Mucosa of descending colon (tissue), 3 donors: ENCODE measurements at regions not wholly inside any gene's neighbourhood (a gene's known extent, or its start where the extent isn't known, plus 50 kb on each side); places are given as distances from the start of the nearest gene placed in this dataset.

ENCODE experiments used
- ATAC-seq: fragments of 200-7000 bp; cut with Tn5 transposase; one replicate; pipeline ENCODE4 v1.9.1; 2020; ENCODE audit warnings: mild to moderate bottlenecking, moderate library complexity
- DNase-seq, 3 donors: peaks; one replicate each; pipeline ENCODE4 v3.0.0-alpha.2; 2020
- H3K36me3 ChIP-seq: fragments of 200-600 bp; one replicate; pipeline ENCODE4 v1.8.0; 2021; ENCODE audit warnings: low read depth, mild to moderate bottlenecking
- H3K4me1 ChIP-seq: fragments of 200-600 bp; one replicate; pipeline ENCODE4 v1.8.0; 2021; ENCODE audit warnings: low read depth, mild to moderate bottlenecking
- H3K4me3 ChIP-seq: fragments of 200-600 bp; one replicate; pipeline ENCODE4 v1.8.0; 2021; ENCODE audit warnings: mild to moderate bottlenecking
- H3K9me3 ChIP-seq: fragments of 200-600 bp; one replicate; pipeline ENCODE4 v1.8.0; 2021; ENCODE audit warnings: mild to moderate bottlenecking
- intact Hi-C, 2 donors: fragments of 100-400 bp; cut with DNase I in 1 of 2; cut with micrococcal nuclease in 1 of 2; formaldehyde crosslinking; loops; one replicate each; pipeline versions ENCODE4 v1.11.0 to v1.11.1; 2022; cut with DNase I, micrococcal nuclease
- TF ChIP-seq, protein P1 (sequence below): fragments of 200-600 bp; IDR thresholded peaks from one replicate; pipeline ENCODE4 v1.8.0; 2022; ENCODE audit warnings: antibody characterized with exemption, mild to moderate bottlenecking
- donor health status: DM: no; HTN: no; CAD: no; lungs with moderate emphysema.
- donor health status: DM: no; HTN: no; CAD: no.
- donor health status: DM: no; HTN: yes; CAD: no.

DNA sequence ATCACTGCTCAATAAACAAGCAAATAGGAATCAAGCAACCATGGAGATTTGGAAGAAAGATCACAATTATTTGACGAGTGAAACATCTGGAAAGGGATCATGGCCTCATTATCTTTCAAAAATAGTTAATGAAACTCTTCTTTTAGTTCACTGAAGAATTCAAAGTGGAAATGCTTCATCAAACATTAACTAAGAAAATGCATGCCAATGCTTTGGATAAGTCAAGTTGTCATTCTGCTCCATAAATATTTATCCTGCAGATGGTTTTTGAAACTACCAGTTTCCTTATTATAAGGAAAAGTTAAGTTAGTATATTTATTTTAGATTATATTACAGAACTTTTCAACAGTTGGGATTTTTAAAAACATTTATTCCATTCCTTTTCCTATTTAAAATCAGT is 206.5 kb upstream of the ADGRL2 start:
- Histone ChIP-seq H3K4me1 (no peaks in the 10 kb centered on the region), H3K36me3 (no peaks in the 10 kb centered on the region), H3K4me3 (no peak overlapping the region), H3K9me3 (no peaks in the 10 kb centered on the region)
- no peak for DNase-seq
- intact Hi-C loops = no loop called here
- ATAC-seq = no peak
- TF ChIP-seq, protein P1, sequence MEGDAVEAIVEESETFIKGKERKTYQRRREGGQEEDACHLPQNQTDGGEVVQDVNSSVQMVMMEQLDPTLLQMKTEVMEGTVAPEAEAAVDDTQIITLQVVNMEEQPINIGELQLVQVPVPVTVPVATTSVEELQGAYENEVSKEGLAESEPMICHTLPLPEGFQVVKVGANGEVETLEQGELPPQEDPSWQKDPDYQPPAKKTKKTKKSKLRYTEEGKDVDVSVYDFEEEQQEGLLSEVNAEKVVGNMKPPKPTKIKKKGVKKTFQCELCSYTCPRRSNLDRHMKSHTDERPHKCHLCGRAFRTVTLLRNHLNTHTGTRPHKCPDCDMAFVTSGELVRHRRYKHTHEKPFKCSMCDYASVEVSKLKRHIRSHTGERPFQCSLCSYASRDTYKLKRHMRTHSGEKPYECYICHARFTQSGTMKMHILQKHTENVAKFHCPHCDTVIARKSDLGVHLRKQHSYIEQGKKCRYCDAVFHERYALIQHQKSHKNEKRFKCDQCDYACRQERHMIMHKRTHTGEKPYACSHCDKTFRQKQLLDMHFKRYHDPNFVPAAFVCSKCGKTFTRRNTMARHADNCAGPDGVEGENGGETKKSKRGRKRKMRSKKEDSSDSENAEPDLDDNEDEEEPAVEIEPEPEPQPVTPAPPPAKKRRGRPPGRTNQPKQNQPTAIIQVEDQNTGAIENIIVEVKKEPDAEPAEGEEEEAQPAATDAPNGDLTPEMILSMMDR = no peak

DNA sequence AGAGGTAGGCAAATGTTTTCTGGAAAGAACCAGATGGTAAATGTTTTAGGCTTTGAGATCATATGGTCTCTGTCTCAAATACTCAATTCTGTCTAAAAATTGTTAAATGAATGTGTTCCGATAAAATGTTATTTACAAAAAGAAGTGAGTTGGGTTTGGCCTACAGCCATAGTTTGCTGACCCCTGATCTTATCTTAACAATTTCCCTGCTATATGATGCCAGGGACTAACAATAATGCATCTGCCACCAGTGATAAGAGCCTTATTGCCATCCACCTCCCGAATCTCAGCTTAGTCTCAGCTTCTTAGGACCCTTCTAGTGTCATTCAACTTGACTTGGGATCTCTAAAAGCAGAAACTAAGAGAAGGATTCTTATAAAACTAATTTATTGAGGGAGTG is 208.5 kb upstream of the ADGRL2 start:
- Histone ChIP-seq H3K9me3 (no peaks in the 10 kb centered on the region), H3K36me3 (no peaks in the 10 kb centered on the region), H3K4me1 (no peaks in the 10 kb centered on the region), H3K4me3 (no peak overlapping the region)
- DNase-seq (no peak), ATAC-seq (no peak)
- intact Hi-C loops = no loop called here
- TF ChIP-seq, protein P1 = no peak

DNA sequence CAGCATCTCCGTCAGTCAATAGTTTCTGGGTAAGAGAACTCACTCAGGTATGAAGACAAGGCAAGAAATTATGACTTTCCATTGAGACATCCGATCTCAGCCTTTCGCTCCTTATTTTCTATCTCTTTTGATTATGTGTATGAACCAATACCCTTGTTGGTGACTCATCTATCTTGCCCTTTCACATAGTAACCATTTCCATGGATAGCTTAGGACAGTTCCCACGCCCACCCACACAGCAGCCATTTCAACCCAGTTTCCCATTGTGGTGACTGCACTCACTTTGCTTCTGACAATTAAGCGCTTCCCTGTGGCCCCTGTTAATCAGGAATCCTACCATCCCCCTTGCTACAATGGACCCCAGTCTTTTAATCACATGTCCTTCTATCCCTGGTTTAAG is 210.6 kb upstream of the ADGRL2 start:
- TF ChIP-seq, protein P1 = no peak
- ATAC-seq = no peak
- intact Hi-C loops = no loop called here
- Histone ChIP-seq H3K4me3 (no peak overlapping the region), H3K4me1 (no peaks in the 10 kb centered on the region), H3K9me3 (no peaks in the 10 kb centered on the region), H3K36me3 (no peaks in the 10 kb centered on the region)
- no peak for DNase-seq

DNA sequence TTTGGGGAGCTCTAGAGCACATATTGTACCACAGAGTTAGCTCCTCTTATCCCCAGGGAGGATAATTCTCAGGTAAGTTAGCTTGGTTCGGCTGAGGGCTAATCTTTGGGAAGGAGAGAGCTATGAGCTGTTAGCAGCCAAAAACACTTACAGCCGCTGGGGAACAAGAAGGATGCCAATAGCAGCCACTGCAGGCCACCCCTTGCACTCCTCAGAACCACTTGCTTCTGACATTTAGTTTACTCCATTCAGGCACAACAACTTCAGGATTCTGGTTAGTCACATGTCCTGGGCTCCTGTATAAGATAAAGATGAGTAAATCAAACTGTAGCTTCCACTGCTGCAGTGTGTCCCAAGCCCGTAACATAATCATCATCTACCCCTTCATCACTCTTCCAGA is 212.6 kb upstream of the ADGRL2 start:
- no peak overlapping the region for H3K4me3 ChIP-seq
- TF ChIP-seq, protein P1 = no peak
- DNase-seq = no peak
- H3K4me1 ChIP-seq = no peaks in the 10 kb centered on the region
- no peaks in the 10 kb centered on the region for H3K36me3 ChIP-seq
- intact Hi-C loops = no loop called here
- H3K9me3 ChIP-seq = no peaks in the 10 kb centered on the region
- no peak for ATAC-seq

DNA sequence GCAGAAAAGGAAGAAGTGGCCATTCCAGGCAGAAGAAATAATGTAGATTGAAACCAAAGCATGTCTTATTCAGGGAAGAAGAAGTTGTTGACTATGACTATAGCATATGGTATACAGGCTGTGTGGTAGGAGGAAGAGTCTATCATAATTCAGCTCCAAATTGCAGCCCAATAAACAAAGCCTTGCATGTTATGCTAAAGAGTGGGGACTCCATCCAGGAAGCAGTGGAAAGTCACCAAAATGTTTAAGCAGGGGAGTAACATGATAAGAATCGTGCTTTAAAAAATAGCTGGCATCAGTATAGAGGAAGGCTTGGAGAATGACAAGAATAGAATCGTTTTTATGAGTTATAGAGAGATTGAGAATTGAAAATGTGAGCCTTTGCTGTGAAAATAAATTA is 213.3 kb upstream of the ADGRL2 start:
- no peak overlapping the region for H3K4me3 ChIP-seq
- intact Hi-C loops = no loop called here

DNA sequence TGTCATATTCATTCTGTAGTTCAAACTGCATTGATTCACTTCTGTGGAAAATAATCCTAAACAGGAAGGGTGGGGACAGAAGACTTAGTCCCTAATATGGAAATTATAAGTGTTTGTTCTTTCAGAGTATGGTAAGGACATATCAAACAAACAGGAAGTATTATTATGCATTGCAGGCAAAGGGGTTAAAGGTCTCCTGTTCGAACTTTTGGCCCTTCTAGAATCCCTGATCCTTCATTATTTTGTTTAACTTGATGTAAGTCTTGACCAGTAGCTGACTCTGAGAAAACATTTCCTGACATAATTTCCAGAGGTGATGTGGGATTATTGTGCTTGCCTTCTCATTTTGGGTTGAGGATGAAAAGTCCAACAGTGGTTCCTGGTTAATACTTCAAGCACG is 215.4 kb upstream of the ADGRL2 start:
- intact Hi-C loops = no loop called here
- TF ChIP-seq, protein P1 = no peak
- Histone ChIP-seq H3K4me1 (no peaks in the 10 kb centered on the region), H3K4me3 (no peak overlapping the region), H3K36me3 (no peaks in the 10 kb centered on the region), H3K9me3 (no peaks in the 10 kb centered on the region)
- DNase-seq (no peak), ATAC-seq (no peak)

More for the DNA sequence above, 213.3 kb upstream of the ADGRL2 start:
- TF ChIP-seq, protein P1 = no peak
- H3K9me3 ChIP-seq = no peaks in the 10 kb centered on the region
- ATAC-seq (no peak), DNase-seq (no peak)
- H3K36me3 ChIP-seq = no peaks in the 10 kb centered on the region
- no peaks in the 10 kb centered on the region for H3K4me1 ChIP-seq
